Osteoblast (primary cell): ENCODE measurements at regions not wholly inside any gene's neighbourhood (a gene's known extent, or its start where the extent isn't known, plus 50 kb on each side); places are given as distances from the start of the nearest gene placed in this dataset.

ENCODE experiments used
- DNase-seq: peaks from one replicate; pipeline ENCODE4 v3.0.0; 2011; ENCODE audit warnings: low spot score, mixed read lengths; ENCODE audit not compliant: insufficient read length; ENCODE audit errors: missing footprints
- H2AFZ ChIP-seq: 2 replicates; pipeline ENCODE4 v1.6.0; 2011; ENCODE audit warnings: mild to moderate bottlenecking, low read length
- H3K27ac ChIP-seq: 2 replicates; pipeline ENCODE4 v1.5.1; 2011; ENCODE audit warnings: mild to moderate bottlenecking, low read depth, low read length, moderate library complexity
- H3K27me3 ChIP-seq: 2 replicates; pipeline ENCODE4 v1.6.0; 2012; ENCODE audit warnings: mild to moderate bottlenecking, control low read depth, inconsistent platforms, low read length, moderate library complexity; ENCODE audit not compliant: insufficient read depth
- H3K36me3 ChIP-seq: 2 replicates; pipeline ENCODE4 v1.5.1; 2011; ENCODE audit warnings: mild to moderate bottlenecking, low read length, control low read depth, moderate library complexity; ENCODE audit not compliant: insufficient read depth
- H3K4me1 ChIP-seq: 2 replicates; pipeline ENCODE4 v1.5.1; 2011; ENCODE audit warnings: mild to moderate bottlenecking, low read length, control low read depth, moderate library complexity; ENCODE audit not compliant: insufficient read depth
- H3K4me2 ChIP-seq: 2 replicates; pipeline ENCODE4 v1.6.0; 2011; ENCODE audit warnings: mild to moderate bottlenecking, low read length; ENCODE audit not compliant: insufficient read depth
- H3K4me3 ChIP-seq: fragments of 200-600 bp; sonication (generic); 3 replicates; pipeline ENCODE4 v1.5.1; 2012; ENCODE audit warnings: mild to moderate bottlenecking, low read length, inconsistent platforms; ENCODE audit not compliant: insufficient read depth
- H3K79me2 ChIP-seq: 2 replicates; pipeline ENCODE4 v1.6.0; 2012; ENCODE audit warnings: mild to moderate bottlenecking, low read length, control low read depth, inconsistent platforms; ENCODE audit not compliant: insufficient read depth
- H3K9me3 ChIP-seq: 2 replicates; pipeline ENCODE4 v1.5.1; 2011; ENCODE audit warnings: low read depth, low read length, control low read depth
- H4K20me1 ChIP-seq: 2 replicates; pipeline ENCODE4 v1.6.0; 2012; ENCODE audit warnings: mild to moderate bottlenecking, low read length, control low read depth; ENCODE audit not compliant: insufficient read depth
- TF ChIP-seq, protein P1 (sequence below): IDR thresholded peaks from 2 replicates; pipeline ENCODE4 v1.5.1; 2011; ENCODE audit warnings: mild to moderate bottlenecking, low read depth, low read length, moderate library complexity; ENCODE audit errors: extremely low read depth

DNA sequence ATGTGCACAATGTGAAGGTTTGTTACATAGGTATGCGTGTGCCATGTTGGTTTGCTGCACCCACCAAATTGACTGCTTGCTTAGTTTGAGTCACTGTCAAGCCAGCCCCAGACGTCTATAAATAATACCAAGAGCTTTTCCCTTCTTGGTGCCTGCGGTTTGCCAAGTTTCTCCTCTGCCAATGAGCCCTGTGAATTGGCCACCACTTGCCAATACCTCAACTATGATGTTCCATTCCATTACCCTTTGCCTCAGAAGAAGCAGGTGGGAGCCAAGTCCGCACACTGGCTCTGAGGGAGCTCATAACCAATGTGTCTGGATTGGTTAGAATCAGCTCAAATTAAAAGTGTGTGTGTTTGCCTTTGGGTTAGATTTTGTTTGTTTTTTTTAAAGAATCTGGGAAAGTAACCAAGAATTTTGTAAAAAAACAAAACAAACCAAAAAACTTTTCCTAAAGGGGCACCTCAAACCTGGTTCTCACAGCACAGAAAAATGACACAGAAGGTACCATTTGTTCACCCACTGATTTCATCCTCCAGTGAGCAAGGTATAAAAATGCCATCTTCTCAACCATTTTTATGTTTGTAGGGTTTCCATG lies 209.3 kb upstream of the PRNP start:
- H2AFZ ChIP-seq: no peak overlapping the region
- DNase-seq: peak; percentile 19
- TF ChIP-seq, protein P1, sequence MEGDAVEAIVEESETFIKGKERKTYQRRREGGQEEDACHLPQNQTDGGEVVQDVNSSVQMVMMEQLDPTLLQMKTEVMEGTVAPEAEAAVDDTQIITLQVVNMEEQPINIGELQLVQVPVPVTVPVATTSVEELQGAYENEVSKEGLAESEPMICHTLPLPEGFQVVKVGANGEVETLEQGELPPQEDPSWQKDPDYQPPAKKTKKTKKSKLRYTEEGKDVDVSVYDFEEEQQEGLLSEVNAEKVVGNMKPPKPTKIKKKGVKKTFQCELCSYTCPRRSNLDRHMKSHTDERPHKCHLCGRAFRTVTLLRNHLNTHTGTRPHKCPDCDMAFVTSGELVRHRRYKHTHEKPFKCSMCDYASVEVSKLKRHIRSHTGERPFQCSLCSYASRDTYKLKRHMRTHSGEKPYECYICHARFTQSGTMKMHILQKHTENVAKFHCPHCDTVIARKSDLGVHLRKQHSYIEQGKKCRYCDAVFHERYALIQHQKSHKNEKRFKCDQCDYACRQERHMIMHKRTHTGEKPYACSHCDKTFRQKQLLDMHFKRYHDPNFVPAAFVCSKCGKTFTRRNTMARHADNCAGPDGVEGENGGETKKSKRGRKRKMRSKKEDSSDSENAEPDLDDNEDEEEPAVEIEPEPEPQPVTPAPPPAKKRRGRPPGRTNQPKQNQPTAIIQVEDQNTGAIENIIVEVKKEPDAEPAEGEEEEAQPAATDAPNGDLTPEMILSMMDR: no peak
- peaks cover 21% of the 10 kb centered on the region for H3K4me1 ChIP-seq
- no peaks in the 10 kb centered on the region for H4K20me1 ChIP-seq
- H3K27ac ChIP-seq: no peak overlapping the region
- H3K9me3 ChIP-seq: no peaks in the 10 kb centered on the region
- no peaks in the 10 kb centered on the region for H3K27me3 ChIP-seq
- H3K79me2 ChIP-seq: no peaks in the 10 kb centered on the region
- no peaks in the 10 kb centered on the region for H3K36me3 ChIP-seq
- no peak overlapping the region for H3K4me3 ChIP-seq
- H3K4me2 ChIP-seq: peak overlapping the region; percentile 29

DNA sequence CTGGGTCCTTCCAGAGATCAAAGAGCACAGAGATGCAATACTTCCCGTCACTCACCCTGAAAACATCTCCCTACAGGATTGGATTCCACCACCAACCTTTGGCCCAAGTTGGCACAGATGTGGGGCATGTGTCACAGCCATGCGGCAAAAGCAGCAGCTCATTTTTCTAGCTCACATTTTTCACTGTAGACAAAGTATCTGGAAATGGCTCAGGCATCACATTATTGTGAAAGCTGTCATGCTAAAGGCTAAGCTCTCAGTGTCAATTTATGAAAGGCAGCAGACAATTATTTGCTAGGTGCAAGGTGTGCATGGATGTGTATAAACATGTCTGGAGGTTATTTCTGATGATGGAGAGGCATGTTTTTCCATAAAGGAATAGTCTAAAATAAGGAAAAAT lies 213.3 kb upstream of the PRNP start:
- Histone ChIP-seq H3K4me3 (no peak overlapping the region), H3K9me3 (no peaks in the 10 kb centered on the region), H2AFZ (no peak overlapping the region), H3K27ac (no peak overlapping the region), H3K36me3 (no peaks in the 10 kb centered on the region), H3K27me3 (no peaks in the 10 kb centered on the region), H3K4me1 (peaks cover 40% of the 10 kb centered on the region), H4K20me1 (no peaks in the 10 kb centered on the region), H3K79me2 (no peaks in the 10 kb centered on the region), H3K4me2 (peak overlapping the region; percentile 2)
- DNase-seq: peak; percentile 54
- TF ChIP-seq, protein P1: no peak

DNA sequence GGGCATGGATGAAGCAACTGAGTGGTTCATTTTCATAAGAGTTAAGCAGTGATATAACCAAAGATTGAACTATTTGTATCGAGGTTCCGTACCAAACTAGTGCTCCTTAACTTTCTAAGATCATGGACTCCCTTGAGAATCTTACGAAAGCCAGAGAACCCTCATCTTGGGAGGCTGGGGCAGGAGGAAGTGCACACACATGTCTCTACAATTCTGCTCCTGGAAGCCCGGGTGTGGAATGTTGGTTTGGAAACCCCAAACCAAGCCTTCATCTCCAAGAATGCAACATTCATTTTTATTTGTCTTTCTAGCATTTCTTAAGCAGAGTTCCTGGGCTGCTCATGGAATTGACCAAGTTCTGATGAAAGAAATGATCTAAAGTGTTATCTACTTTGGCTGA lies 215.0 kb upstream of the PRNP start:
- H3K4me2 ChIP-seq: no peak overlapping the region
- TF ChIP-seq, protein P1: no peak
- no peaks in the 10 kb centered on the region for H3K79me2 ChIP-seq
- peak overlapping the region; percentile 2 for H3K27ac ChIP-seq
- peaks cover 32% of the 10 kb centered on the region for H3K4me1 ChIP-seq
- no peak for DNase-seq
- no peak overlapping the region for H3K4me3 ChIP-seq
- H3K9me3 ChIP-seq: no peaks in the 10 kb centered on the region
- H3K27me3 ChIP-seq: no peaks in the 10 kb centered on the region
- no peak overlapping the region for H2AFZ ChIP-seq
- no peaks in the 10 kb centered on the region for H4K20me1 ChIP-seq
- no peaks in the 10 kb centered on the region for H3K36me3 ChIP-seq

DNA sequence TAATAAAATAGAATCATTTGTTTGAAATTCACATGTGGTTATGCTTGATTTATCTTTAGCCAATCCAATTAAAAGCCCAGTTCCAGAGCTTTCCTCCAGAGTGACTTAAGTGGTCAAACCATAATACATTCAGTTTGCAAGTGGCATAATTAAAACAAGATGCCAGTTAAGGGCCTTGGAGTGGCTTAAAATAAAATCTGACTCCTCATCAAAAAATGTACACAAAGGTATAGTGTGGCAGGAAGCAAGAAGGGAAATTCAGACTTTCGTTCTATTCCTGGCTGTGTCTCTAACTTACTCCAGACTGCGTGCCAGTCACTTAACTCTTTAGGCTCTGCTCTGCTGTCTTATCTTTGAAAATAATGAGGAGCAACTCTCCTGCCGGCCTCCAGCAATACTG lies 215.9 kb upstream of the PRNP start:
- Histone ChIP-seq H4K20me1 (no peaks in the 10 kb centered on the region), H3K4me1 (peaks cover 32% of the 10 kb centered on the region), H3K4me3 (no peak overlapping the region), H3K9me3 (no peaks in the 10 kb centered on the region), H3K36me3 (no peaks in the 10 kb centered on the region), H3K4me2 (no peak overlapping the region), H3K27ac (peak overlapping the region; percentile 2), H3K27me3 (no peaks in the 10 kb centered on the region), H3K79me2 (no peaks in the 10 kb centered on the region), H2AFZ (no peak overlapping the region)
- peak; percentile 58 for DNase-seq
- TF ChIP-seq, protein P1: no peak
